IPS-15b (cell line): ENCODE measurements at regions not wholly inside any gene's neighbourhood (a gene's known extent, or its start where the extent isn't known, plus 50 kb on each side); places are given as distances from the start of the nearest gene placed in this dataset.

Source experiments
- H3K27me3 ChIP-seq: one replicate; pipeline ENCODE4 v1.6.1; 2013; ENCODE audit warnings: low read length; ENCODE audit not compliant: control insufficient read depth, insufficient read depth
- H3K36me3 ChIP-seq: one replicate; pipeline ENCODE4 v1.6.1; 2013; ENCODE audit warnings: low read length; ENCODE audit not compliant: control insufficient read depth, insufficient read depth
- H3K4me1 ChIP-seq: one replicate; pipeline ENCODE4 v1.6.1; 2013; ENCODE audit warnings: mild to moderate bottlenecking, low read length; ENCODE audit not compliant: control insufficient read depth, insufficient read depth
- H3K4me3 ChIP-seq: one replicate; pipeline ENCODE4 v1.5.1; 2013; ENCODE audit warnings: low read depth, low read length
- H3K9ac ChIP-seq: one replicate; pipeline ENCODE4 v1.6.1; 2013; ENCODE audit warnings: low read depth, mild to moderate bottlenecking, low read length
- H3K9me3 ChIP-seq: one replicate; pipeline ENCODE4 v1.6.1; 2013; ENCODE audit warnings: mild to moderate bottlenecking, low read length; ENCODE audit not compliant: control insufficient read depth, insufficient read depth

DNA sequence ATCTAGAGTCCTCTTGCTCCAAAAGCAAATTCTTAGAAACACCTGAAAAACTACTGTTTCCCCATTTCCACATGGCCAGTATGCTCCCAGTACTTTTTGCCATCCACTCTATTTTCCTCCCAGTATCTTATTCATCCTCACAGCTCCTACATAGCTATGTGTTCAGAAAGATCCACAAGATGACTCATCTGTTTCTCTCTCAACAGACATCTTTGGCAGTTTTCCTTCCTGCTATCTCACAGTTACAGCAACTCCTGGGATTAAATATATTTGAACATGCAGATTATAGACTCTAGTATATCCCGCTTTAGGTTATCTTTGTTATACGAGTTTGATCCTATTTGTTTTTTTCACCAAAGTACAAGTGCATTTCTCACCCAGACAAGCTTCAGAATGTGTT is 675.6 kb upstream of the POT1 start:
- no peaks in the 10 kb centered on the region for H3K27me3 ChIP-seq
- no peak overlapping the region for H3K9ac ChIP-seq
- H3K36me3 ChIP-seq: no peaks in the 10 kb centered on the region
- H3K4me1 ChIP-seq: no peaks in the 10 kb centered on the region
- H3K4me3 ChIP-seq: no peak overlapping the region
- no peaks in the 10 kb centered on the region for H3K9me3 ChIP-seq

GRCh38 chr7:125602441-125602840 is 672.8 kb upstream of the POT1 start:
- H3K4me1 ChIP-seq: no peaks in the 10 kb centered on the region
- no peaks in the 10 kb centered on the region for H3K36me3 ChIP-seq
- no peaks in the 10 kb centered on the region for H3K27me3 ChIP-seq
- H3K9ac ChIP-seq: no peak overlapping the region
- no peaks in the 10 kb centered on the region for H3K9me3 ChIP-seq
- H3K4me3 ChIP-seq: no peak overlapping the region

DNA sequence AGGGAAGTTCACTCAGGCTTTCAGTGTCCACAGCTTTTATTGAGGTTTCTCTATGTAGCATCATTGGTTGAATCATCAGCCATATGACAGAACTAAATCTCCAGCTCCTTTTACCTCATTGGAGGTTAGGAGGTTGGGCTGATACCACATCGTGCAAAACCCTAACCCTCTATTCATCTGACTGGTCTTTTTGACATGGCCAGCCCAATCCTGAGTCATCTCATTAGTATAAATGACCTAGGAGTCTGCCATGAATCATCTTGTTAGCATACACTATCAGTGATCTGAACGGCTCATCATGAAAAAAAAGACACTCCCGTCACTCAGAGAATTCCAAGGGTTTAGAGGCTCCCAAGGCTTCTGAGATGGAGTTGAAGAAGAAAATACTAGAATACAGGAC is 669.8 kb upstream of the POT1 start:
- Histone ChIP-seq H3K4me3 (no peak overlapping the region), H3K9me3 (no peaks in the 10 kb centered on the region), H3K4me1 (no peaks in the 10 kb centered on the region), H3K27me3 (no peaks in the 10 kb centered on the region), H3K36me3 (no peaks in the 10 kb centered on the region), H3K9ac (no peak overlapping the region)

GRCh38 chr7:125592331-125592730 is 662.7 kb upstream of the POT1 start:
- H3K4me3 ChIP-seq: no peak overlapping the region
- no peaks in the 10 kb centered on the region for H3K36me3 ChIP-seq
- no peak overlapping the region for H3K9ac ChIP-seq
- no peaks in the 10 kb centered on the region for H3K4me1 ChIP-seq
- H3K27me3 ChIP-seq: no peaks in the 10 kb centered on the region
- no peaks in the 10 kb centered on the region for H3K9me3 ChIP-seq

DNA sequence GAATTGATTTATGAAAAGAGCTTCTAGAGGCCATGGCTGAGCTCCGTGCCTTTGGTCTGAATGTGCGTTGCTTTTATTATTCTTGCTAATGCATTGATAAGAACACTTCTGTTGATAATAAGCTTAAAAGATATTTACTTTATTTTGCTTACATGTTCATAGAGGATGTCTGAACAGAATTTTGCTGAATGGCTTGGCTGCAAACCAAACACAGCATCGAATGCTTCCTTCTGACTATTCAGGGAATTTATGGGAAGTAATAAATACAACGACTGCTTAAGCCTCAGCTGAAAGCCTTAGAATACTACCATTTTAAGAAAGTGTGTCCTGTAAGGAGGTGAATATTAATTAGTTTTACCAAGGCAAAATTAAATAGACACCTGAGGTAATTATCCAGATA is 643.5 kb upstream of the POT1 start:
- H3K27me3 ChIP-seq: no peaks in the 10 kb centered on the region
- no peaks in the 10 kb centered on the region for H3K4me1 ChIP-seq
- no peak overlapping the region for H3K4me3 ChIP-seq
- H3K9ac ChIP-seq: no peak overlapping the region
- H3K9me3 ChIP-seq: no peaks in the 10 kb centered on the region
- H3K36me3 ChIP-seq: no peaks in the 10 kb centered on the region

GRCh38 chr7:125572414-125572813 is 642.8 kb upstream of the POT1 start:
- H3K4me3 ChIP-seq: no peak overlapping the region
- H3K27me3 ChIP-seq: no peaks in the 10 kb centered on the region
- H3K9ac ChIP-seq: no peak overlapping the region
- no peaks in the 10 kb centered on the region for H3K4me1 ChIP-seq
- H3K36me3 ChIP-seq: no peaks in the 10 kb centered on the region
- H3K9me3 ChIP-seq: no peaks in the 10 kb centered on the region

DNA sequence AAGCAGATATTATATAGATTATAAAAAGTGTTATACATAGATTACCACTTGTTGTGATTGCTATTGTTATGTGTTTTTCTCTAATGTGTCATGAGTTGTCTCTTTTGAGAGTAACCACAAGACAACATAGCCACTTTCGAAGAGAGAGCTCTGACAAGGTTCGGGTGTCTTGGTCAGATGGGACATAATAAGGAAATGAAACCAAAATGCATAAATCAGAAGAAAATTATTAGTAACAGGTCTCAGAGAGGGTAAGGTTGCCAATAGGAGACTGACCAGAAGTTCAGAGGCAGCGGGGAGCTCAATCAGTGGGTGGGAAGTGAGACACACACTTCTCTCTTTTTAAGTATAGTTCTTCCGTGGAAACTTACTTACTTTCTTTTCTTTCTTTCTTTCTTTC is 639.2 kb upstream of the POT1 start:
- Histone ChIP-seq H3K27me3 (no peaks in the 10 kb centered on the region), H3K4me1 (no peaks in the 10 kb centered on the region), H3K4me3 (no peak overlapping the region), H3K36me3 (no peaks in the 10 kb centered on the region), H3K9ac (no peak overlapping the region), H3K9me3 (no peaks in the 10 kb centered on the region)

DNA sequence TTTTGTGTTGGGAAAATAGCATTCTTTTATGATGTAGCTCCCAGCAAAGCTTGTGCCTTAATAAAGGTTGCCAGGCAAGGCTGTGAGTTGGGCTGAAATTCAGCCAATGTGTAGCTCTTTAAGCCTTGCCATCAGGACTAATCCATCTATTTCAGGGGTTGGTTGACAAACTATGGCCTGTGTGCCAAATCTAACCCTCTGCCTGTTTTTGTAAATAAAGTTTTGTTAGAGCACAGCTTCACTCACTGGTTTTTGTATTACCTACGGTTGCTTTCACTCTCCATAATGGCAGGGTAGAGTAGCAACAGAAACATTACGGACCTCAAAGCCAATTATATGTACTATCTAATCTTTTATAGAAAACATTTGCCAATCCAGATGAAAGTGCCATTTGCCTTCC is 638.1 kb upstream of the POT1 start:
- no peak overlapping the region for H3K9ac ChIP-seq
- no peaks in the 10 kb centered on the region for H3K27me3 ChIP-seq
- no peaks in the 10 kb centered on the region for H3K36me3 ChIP-seq
- H3K9me3 ChIP-seq: no peaks in the 10 kb centered on the region
- no peaks in the 10 kb centered on the region for H3K4me1 ChIP-seq
- no peak overlapping the region for H3K4me3 ChIP-seq

GRCh38 chr7:125563964-125564529 is 634.4 kb upstream of the POT1 start:
- Histone ChIP-seq H3K4me1 (no peaks in the 10 kb centered on the region), H3K9me3 (no peaks in the 10 kb centered on the region), H3K4me3 (no peak overlapping the region), H3K27me3 (no peaks in the 10 kb centered on the region), H3K9ac (no peak overlapping the region), H3K36me3 (no peaks in the 10 kb centered on the region)

DNA sequence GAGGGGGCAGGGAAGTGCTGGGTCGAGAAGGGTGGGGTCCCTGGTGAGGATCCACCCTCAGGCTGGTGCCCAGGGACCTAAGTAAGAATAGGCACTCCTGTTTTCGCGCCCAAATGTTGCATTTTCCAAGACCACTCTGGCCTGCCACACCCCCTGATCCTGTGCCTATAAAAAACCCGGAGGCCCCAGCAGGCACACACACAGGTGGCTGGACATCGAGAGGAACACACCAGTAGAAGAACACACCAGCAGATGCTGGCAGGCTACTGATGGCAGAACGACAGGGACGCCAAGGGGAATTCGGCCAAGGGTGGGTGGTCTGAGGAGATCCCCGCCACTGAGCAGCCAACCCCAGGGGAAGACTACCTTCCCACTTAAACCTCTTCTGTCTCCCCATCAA is 633.9 kb upstream of the POT1 start:
- Histone ChIP-seq H3K9ac (no peak overlapping the region), H3K36me3 (no peaks in the 10 kb centered on the region), H3K4me1 (no peaks in the 10 kb centered on the region), H3K4me3 (no peak overlapping the region), H3K9me3 (no peaks in the 10 kb centered on the region), H3K27me3 (no peaks in the 10 kb centered on the region)

DNA sequence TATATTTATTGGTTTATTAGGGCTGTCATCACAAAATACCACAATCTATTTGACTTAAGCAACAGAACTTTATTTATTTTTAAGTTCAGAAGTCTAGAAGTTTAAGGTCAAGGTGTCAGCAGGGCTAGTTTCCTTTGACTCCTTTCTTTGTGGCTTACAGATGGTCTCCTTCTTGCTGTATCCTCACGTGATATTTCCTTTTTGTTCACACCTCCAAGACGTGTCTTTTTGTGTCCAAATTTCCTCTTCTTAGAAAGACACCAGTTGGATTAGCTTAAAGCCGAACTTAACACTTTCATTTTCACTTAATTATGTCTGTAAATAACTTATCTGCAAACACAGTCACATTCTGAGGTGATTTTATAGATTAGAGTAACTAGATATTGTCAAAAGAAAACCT is 631.4 kb upstream of the POT1 start:
- H3K9me3 ChIP-seq: no peaks in the 10 kb centered on the region
- H3K9ac ChIP-seq: no peak overlapping the region
- H3K27me3 ChIP-seq: no peaks in the 10 kb centered on the region
- no peak overlapping the region for H3K4me3 ChIP-seq
- no peaks in the 10 kb centered on the region for H3K4me1 ChIP-seq
- no peaks in the 10 kb centered on the region for H3K36me3 ChIP-seq

DNA sequence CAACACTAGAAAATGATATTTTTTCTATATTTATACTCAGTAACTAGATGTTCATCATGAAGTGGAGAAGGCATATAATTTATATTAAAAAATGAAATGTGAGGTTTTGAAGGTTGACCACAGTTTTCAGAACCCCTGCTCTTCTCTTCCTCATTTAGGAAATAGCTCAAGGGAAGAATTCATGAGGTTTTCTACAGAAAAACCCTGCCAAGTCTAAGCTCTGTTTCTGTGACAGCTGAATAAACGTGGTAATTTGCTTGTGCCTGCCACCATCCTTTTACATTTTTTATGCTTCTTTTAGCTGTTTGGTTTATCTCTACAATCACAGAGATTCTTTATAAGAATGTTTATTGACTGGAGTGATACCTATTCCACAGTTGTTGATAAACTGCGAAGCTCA is 630.3 kb upstream of the POT1 start:
- Histone ChIP-seq H3K36me3 (no peaks in the 10 kb centered on the region), H3K4me1 (no peaks in the 10 kb centered on the region), H3K9ac (no peak overlapping the region), H3K27me3 (no peaks in the 10 kb centered on the region), H3K9me3 (no peaks in the 10 kb centered on the region), H3K4me3 (no peak overlapping the region)

- H3K36me3 ChIP-seq: no peaks in the 10 kb centered on the region
- H3K9me3 ChIP-seq: no peaks in the 10 kb centered on the region
- no peak overlapping the region for H3K9ac ChIP-seq
- H3K4me3 ChIP-seq: no peak overlapping the region
- no peaks in the 10 kb centered on the region for H3K4me1 ChIP-seq
- H3K27me3 ChIP-seq: no peaks in the 10 kb centered on the region
Observed at GRCh38 chr7:125555916-125556315, 626.3 kb upstream of the POT1 start.
